ENCODE measurements at regions not wholly inside any gene's neighbourhood (a gene's known extent, or its start where the extent isn't known, plus 50 kb on each side); places are given as distances from the start of the nearest gene placed in this dataset.

- Histone ChIP-seq H3K27ac (ENCODE audit: control insufficient read depth, insufficient read depth) (no peak overlapping the region), H3K9ac (ENCODE audit: control insufficient read depth, insufficient read depth, low read length) (no peak overlapping the region), H3K4me3 (no peak overlapping the region), H3K79me2 (ENCODE audit: control insufficient read depth, insufficient read depth, low read length) (no peaks in the 10 kb centered on the region), H3K36me3 (ENCODE audit: control insufficient read depth in 2 of 2, insufficient read depth in 2 of 2, low read length in 1 of 2) (no peaks in the 10 kb centered on the region), H4K20me1 (ENCODE audit: control insufficient read depth, insufficient read depth) (no peaks in the 10 kb centered on the region), H3K27me3 (replicated peaks in 1 of 2; ENCODE audit: control insufficient read depth in 2 of 2, insufficient read depth in 2 of 2, low read length in 1 of 2) (no peaks in the 10 kb centered on the region; a peak in 1 of 4 replicates), H3K4me2 (ENCODE audit: control insufficient read depth, insufficient read depth) (no peak overlapping the region), H3K4me1 (ENCODE audit: control insufficient read depth, insufficient read depth, low read length) (no peaks in the 10 kb centered on the region), H2AFZ (ENCODE audit: control insufficient read depth, low read depth, low read length) (peak overlapping the region; percentile 28; the same call in 1 of the 2 replicates), H3K9me3 (replicated peaks; ENCODE audit: control insufficient read depth, insufficient read depth, low read length) (no peaks in the 10 kb centered on the region)
- POLR2A ChIA-PET = interaction anchor here (1.5 kb wide), 1 partner anchor 10 kb away, joined by 4 read pairs; no protein-coding TSS in a partner anchor
- SMC1A ChIA-PET (ENCODE audit: uncharacterized antibody, unreplicated experiment) = interaction anchor here (0.6 to 3.8 kb wide), 11 partner anchors 11 to 413 kb away, joined by 3 to 19 read pairs (median 3); no protein-coding TSS in a partner anchor
- no TSS peak for BruUV-seq (replicated peaks)
- FAIRE-seq (no peak), ATAC-seq (peak; percentile 47), DNase-seq (ENCODE audit: low read depth, low spot score) (no peak)
- RAD21 ChIA-PET (ENCODE audit: unreplicated experiment) = interaction anchor here (1.5 to 2.5 kb wide), 2 partner anchors 11 to 13 kb away, joined by 4 to 6 read pairs; no protein-coding TSS in a partner anchor
- 55% methylated on average over 6 of the region's 6 CpGs for WGBS (ENCODE audit: insufficient coverage, insufficient replicate concordance, low lambda C conversion rate, missing lambda C conversion rate)
- in situ Hi-C loops (cut with MboI) = no loop called here
- TF ChIP-seq EGR1 (IDR thresholded peaks at IDR 0.05; ENCODE audit: borderline replicate concordance in 1 of 2, low read depth in 2 of 2, low read length in 2 of 2) (no peak), POLR2AphosphoS5 (IDR thresholded peaks at IDR 0.05; ENCODE audit: low read length) (no peak), BCL3 (IDR thresholded peaks at IDR 0.05; ENCODE audit: borderline replicate concordance, insufficient read depth, low read depth, low read length, poor library complexity, severe bottlenecking) (no peak), ZBTB33 (IDR thresholded peaks at IDR 0.05) (no peak), ZNF217 (IDR thresholded peaks at IDR 0.05) (no peak), WRNIP1 (IDR thresholded peaks at IDR 0.05; ENCODE audit: borderline replicate concordance, low read depth, low read length) (no peak)
- CTCF ChIA-PET = interaction anchor here (0.7 to 3.5 kb wide), 7 partner anchors 11 to 158 kb away, joined by 3 to 23 read pairs (median 4); no protein-coding TSS in a partner anchor
- intact Hi-C loops (cut with micrococcal nuclease; ENCODE audit: unreplicated experiment) = no loop called here
Observed at GRCh38 chr2:190794377-190794776, 86.2 kb upstream of the GLS start.
